Activated T-helper 2 cell treated with anti-CD3 and anti-CD28 coated beads, Interferon-gamma antibody, Interleukin-2, Interleukin-4, amounts not matched to agents 10 μg/mL and 5 μg/mL and 100 μg/mL, durations not matched to agents 14 hours and 24 hours and 36 hours (primary cell): ENCODE measurements at regions not wholly inside any gene's neighbourhood (a gene's known extent, or its start where the extent isn't known, plus 50 kb on each side); places are given as distances from the start of the nearest gene placed in this dataset.
"Not testable (repeated sequence)": the region's sequence is repeated elsewhere in the genome, so short reads cannot be mapped to it uniquely, and the experiment has no call there.

Experiments
- DNase-seq: peaks from one replicate; pipeline ENCODE4 v3.0.0; 2021; ENCODE audit warnings: low spot score
- H3K27ac Mint-ChIP-seq: one replicate; pipeline ENCODE4 v1.8.0; 2021; ENCODE audit warnings: mixed read lengths
- H3K27me3 Mint-ChIP-seq: one replicate; pipeline ENCODE4 v1.8.0; 2021; ENCODE audit warnings: low read depth, mixed read lengths
- H3K36me3 Mint-ChIP-seq: one replicate; pipeline ENCODE4 v1.8.0; 2021; ENCODE audit warnings: low read depth, mixed read lengths
- H3K4me1 Mint-ChIP-seq: one replicate; pipeline ENCODE4 v1.8.0; 2021; ENCODE audit warnings: low read depth, mixed read lengths
- H3K4me3 Mint-ChIP-seq: one replicate; pipeline ENCODE4 v1.8.0; 2021; ENCODE audit warnings: low read depth, mild to moderate bottlenecking, moderate library complexity, mixed read lengths
- H3K9me3 Mint-ChIP-seq: one replicate; pipeline ENCODE4 v1.8.0; 2021; ENCODE audit warnings: mixed read lengths
- intact Hi-C: fragments of 100-400 bp; cut with micrococcal nuclease; formaldehyde crosslinking; loops from one replicate; pipeline ENCODE4 v1.15.1; 2023

GRCh38 chr10:9379183-9379582 is 1324.7 kb downstream of the GATA3 start:
- intact Hi-C loops, result no loop called here

GRCh38 chr10:9381733-9382532 is 1327.4 kb downstream of the GATA3 start:
- no peaks in the 10 kb centered on the region for H3K9me3 Mint-ChIP-seq
- no peak for DNase-seq
- H3K36me3 Mint-ChIP-seq, result no peaks in the 10 kb centered on the region
- H3K4me1 Mint-ChIP-seq, result no peaks in the 10 kb centered on the region
- intact Hi-C loops, result no loop called here
- peaks cover 3% of the 10 kb centered on the region for H3K27me3 Mint-ChIP-seq
- no peak overlapping the region for H3K4me3 Mint-ChIP-seq
- H3K27ac Mint-ChIP-seq, result no peak overlapping the region

More at GRCh38 chr10:9379183-9379582, 1324.7 kb downstream of the GATA3 start:
- no peak overlapping the region for H3K4me3 Mint-ChIP-seq
- no peaks in the 10 kb centered on the region for H3K4me1 Mint-ChIP-seq
- H3K27ac Mint-ChIP-seq, result no peak overlapping the region
- no peaks in the 10 kb centered on the region for H3K36me3 Mint-ChIP-seq
- no peak for DNase-seq
- H3K9me3 Mint-ChIP-seq, result no peaks in the 10 kb centered on the region
- peaks cover 3% of the 10 kb centered on the region for H3K27me3 Mint-ChIP-seq

DNA sequence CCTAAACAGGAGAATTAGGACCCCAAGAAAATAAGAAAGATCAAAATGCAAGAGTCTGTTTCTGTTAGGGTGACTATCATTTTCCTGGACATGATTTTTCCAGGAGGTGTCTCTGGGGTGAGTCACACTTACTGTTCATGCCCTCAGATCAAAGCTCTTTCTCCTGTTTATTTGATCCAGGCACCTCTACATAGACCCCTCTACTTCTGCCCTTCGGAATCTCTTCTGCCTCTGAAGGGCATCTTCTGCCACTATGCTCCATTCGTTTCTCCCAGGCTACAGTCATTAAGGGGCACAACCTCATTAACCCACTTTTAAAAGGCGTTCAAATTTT is 1328.0 kb downstream of the GATA3 start:
- intact Hi-C loops, result no loop called here
- no peaks in the 10 kb centered on the region for H3K36me3 Mint-ChIP-seq
- H3K27ac Mint-ChIP-seq, result no peak overlapping the region
- H3K9me3 Mint-ChIP-seq, result no peaks in the 10 kb centered on the region
- no peak overlapping the region for H3K4me3 Mint-ChIP-seq
- no peaks in the 10 kb centered on the region for H3K4me1 Mint-ChIP-seq
- no peak for DNase-seq
- peaks cover 3% of the 10 kb centered on the region for H3K27me3 Mint-ChIP-seq

DNA sequence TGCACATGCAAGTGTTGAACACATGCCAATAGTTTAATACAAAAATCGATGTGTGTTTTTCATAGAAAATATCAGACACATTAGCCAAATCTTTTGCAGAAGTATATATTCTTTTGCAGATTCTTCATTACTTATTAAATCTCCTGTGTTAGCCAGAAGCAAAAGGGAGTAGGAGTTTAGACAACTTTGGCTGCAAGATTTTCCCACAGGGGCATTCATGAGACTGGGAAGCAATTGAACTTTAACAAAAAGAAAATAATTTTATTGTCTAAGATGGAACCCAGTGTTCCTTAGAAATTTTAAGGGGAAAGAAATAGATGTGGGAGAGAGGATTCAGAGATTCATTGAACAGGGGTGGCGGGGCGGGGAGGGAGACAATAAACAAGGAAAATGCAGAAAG is 1336.0 kb downstream of the GATA3 start:
- intact Hi-C loops, result no loop called here
- Mint-ChIP-seq H3K4me3 (no peak overlapping the region), H3K36me3 (no peaks in the 10 kb centered on the region), H3K4me1 (peaks cover 4% of the 10 kb centered on the region), H3K9me3 (no peaks in the 10 kb centered on the region), H3K27me3 (peaks cover 4% of the 10 kb centered on the region), H3K27ac (no peak overlapping the region)
- no peak for DNase-seq

GRCh38 chr10:9399275-9399983 is 1344.9 kb downstream of the GATA3 start:
- Mint-ChIP-seq H3K9me3 (no peaks in the 10 kb centered on the region), H3K4me1 (peaks cover 7% of the 10 kb centered on the region), H3K27ac (no peak overlapping the region), H3K4me3 (no peak overlapping the region), H3K36me3 (no peaks in the 10 kb centered on the region), H3K27me3 (peaks cover 8% of the 10 kb centered on the region)
- intact Hi-C loops, result no loop called here
- no peak for DNase-seq

DNA sequence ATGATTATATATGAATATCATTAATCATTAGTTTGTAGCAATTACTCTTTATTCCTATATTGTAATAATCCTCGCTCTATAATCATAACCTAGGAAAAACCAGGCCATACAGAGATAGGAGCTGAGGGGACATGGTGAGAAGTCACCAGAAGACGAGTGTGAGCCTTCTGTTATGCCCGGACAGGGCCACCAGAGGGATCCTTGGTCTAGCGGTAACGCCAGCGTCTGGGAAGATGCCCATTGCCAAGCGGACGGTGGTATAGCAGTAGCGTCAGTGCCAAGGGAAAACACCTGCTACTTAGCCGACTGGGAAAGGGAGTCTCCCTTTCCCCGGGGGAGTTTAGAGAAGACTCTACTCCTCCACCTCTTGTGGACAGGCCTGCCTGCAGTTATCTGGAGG is 1347.6 kb downstream of the GATA3 start:
- H3K9me3 Mint-ChIP-seq, DNase-seq, H3K27ac Mint-ChIP-seq, H3K4me3 Mint-ChIP-seq, intact Hi-C loops, H3K36me3 Mint-ChIP-seq, H3K4me1 Mint-ChIP-seq, H3K27me3 Mint-ChIP-seq: not testable (repeated sequence)

DNA sequence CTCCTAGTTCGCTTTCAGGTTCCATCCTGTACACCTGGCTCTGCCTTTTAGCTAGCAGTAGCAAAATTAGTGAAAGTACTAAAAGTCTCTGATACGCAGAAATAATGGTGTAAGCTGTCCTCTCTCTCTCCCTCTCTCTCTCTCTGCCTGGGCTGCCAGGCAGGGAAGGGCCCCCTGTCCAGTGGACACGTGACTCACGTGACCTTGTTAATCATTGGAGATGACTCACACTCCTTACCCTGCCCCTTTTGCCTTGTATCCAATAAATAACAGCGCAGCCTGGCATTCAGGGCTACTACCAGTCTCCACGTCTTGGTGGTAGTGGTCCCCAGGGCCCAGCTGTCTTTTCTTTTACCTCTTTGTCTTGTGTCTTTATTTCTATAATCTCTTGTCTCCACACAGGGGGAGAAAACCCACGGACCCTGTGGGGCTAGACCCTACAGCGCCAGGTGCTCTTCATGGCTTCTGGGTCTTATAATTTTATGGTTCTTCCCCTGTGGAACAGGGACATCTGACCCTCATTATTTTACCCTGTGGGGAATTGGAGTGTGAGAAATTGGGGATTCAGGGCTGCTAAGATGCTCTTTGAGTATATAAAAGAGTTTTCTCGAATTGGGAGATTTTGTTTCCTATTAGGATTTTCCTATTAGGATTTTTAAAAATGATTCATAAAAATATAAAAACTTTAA is 1348.2 kb downstream of the GATA3 start:
- DNase-seq, H3K4me3 Mint-ChIP-seq, H3K9me3 Mint-ChIP-seq, H3K27ac Mint-ChIP-seq, intact Hi-C loops, H3K27me3 Mint-ChIP-seq, H3K4me1 Mint-ChIP-seq, H3K36me3 Mint-ChIP-seq: not testable (repeated sequence)

GRCh38 chr10:9407201-9407600 is 1352.7 kb downstream of the GATA3 start:
- H3K27me3 Mint-ChIP-seq, H3K27ac Mint-ChIP-seq, H3K4me3 Mint-ChIP-seq, H3K36me3 Mint-ChIP-seq, intact Hi-C loops, H3K4me1 Mint-ChIP-seq, H3K9me3 Mint-ChIP-seq, DNase-seq: not testable (repeated sequence)

DNA sequence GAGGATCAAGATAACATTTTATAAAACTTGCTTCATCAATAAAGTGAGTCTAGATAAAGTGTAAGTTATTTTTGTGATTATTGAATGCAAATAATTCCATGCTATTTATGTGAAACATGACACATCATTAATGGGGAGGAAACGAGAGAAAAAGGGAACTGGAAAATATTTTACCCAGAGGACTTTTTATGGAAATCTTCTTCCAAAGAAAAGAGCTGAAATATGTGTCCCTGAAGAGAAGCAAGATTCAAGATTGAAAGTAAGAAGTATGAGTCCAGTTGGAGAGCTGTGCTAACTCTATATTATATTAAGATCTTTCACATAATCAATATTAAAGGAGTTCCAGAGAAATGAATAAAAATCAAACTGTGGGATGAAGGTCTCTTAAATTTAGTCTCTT is 1361.8 kb downstream of the GATA3 start:
- no peak overlapping the region for H3K4me3 Mint-ChIP-seq
- no peaks in the 10 kb centered on the region for H3K4me1 Mint-ChIP-seq
- H3K27me3 Mint-ChIP-seq, result peaks cover 2% of the 10 kb centered on the region
- no peaks in the 10 kb centered on the region for H3K9me3 Mint-ChIP-seq
- H3K27ac Mint-ChIP-seq, result no peak overlapping the region
- no peak for DNase-seq
- intact Hi-C loops, result no loop called here
- H3K36me3 Mint-ChIP-seq, result no peaks in the 10 kb centered on the region

DNA sequence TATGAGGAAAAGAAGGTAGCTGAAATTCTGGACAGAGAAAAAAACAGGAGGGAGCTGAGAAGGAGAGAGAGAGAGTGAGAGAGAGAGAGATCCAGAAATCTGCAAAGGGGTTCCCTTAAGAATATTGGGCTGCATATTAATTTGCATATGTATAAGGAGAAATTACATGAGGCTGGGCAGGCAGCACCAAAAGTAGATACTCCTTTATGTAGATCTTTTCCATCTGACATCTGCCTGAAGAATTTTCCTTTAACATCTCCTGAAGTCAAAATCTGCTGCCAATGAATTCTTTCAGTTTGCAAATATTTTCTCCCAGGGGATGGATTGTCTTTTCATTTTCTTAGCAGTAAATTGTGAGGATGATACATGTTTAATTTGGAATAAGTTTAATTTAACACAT is 1365.3 kb downstream of the GATA3 start:
- H3K4me1 Mint-ChIP-seq, result no peaks in the 10 kb centered on the region
- DNase-seq, result no peak
- no peak overlapping the region for H3K27ac Mint-ChIP-seq
- intact Hi-C loops, result no loop called here
- no peaks in the 10 kb centered on the region for H3K9me3 Mint-ChIP-seq
- no peak overlapping the region for H3K4me3 Mint-ChIP-seq
- peaks cover 2% of the 10 kb centered on the region for H3K27me3 Mint-ChIP-seq
- no peaks in the 10 kb centered on the region for H3K36me3 Mint-ChIP-seq

GRCh38 chr10:9427209-9427608 is 1372.7 kb downstream of the GATA3 start:
- Mint-ChIP-seq H3K4me1 (no peaks in the 10 kb centered on the region), H3K27me3 (peaks cover 2% of the 10 kb centered on the region), H3K36me3 (no peaks in the 10 kb centered on the region), H3K4me3 (no peak overlapping the region), H3K9me3 (no peaks in the 10 kb centered on the region), H3K27ac (no peak overlapping the region)
- DNase-seq, result no peak
- intact Hi-C loops, result no loop called here

DNA sequence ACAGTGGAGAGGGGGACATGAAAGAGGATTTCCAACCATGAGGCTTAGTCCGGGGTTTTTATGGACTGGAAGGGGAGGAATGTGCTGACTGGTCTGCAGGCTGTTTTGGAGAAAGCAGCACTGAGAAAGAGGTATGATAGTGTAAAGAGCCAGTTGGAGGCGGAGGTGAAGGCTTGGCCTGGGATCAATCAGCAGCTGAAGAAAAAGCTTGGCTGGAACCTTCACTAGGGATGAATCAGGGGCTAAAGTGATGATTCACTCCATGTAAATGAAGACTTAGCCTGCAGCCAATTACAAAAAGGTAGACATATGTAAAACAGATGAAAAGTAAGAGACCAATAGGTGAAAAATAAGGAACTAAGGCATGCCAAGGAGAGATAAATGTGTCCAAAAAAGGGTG is 1382.6 kb downstream of the GATA3 start:
- Mint-ChIP-seq H3K4me1 (no peaks in the 10 kb centered on the region), H3K36me3 (no peaks in the 10 kb centered on the region), H3K27ac (no peak overlapping the region), H3K4me3 (no peak overlapping the region), H3K9me3 (no peaks in the 10 kb centered on the region), H3K27me3 (peaks cover 2% of the 10 kb centered on the region)
- intact Hi-C loops, result no loop called here
- DNase-seq, result no peak

DNA sequence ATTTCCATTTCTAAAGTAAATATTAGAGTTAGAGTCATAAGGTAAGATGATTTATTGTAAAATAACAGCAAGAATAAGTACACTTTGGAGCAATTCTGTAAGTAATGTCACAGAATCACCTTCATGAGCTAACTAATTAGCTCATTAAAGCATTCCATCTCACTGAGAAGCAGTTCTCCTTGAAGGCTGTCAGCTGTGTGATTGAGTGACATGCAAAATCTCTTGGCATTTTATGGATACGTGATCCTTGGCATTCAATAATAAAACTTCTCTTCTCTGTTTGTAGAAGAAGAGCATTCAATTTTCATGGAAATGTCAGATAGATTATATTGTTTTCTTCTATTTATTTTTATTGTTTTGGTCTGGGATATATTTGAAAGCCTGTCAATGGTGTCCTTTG is 1389.3 kb downstream of the GATA3 start:
- Mint-ChIP-seq H3K36me3 (no peaks in the 10 kb centered on the region), H3K4me3 (no peak overlapping the region), H3K9me3 (no peaks in the 10 kb centered on the region), H3K27me3 (peaks cover 2% of the 10 kb centered on the region), H3K27ac (no peak overlapping the region), H3K4me1 (no peaks in the 10 kb centered on the region)
- DNase-seq, result no peak
- intact Hi-C loops, result no loop called here
